ENCODE measurements at regions not wholly inside any gene's neighbourhood (a gene's known extent, or its start where the extent isn't known, plus 50 kb on each side); places are given as distances from the start of the nearest gene placed in this dataset.

DNA sequence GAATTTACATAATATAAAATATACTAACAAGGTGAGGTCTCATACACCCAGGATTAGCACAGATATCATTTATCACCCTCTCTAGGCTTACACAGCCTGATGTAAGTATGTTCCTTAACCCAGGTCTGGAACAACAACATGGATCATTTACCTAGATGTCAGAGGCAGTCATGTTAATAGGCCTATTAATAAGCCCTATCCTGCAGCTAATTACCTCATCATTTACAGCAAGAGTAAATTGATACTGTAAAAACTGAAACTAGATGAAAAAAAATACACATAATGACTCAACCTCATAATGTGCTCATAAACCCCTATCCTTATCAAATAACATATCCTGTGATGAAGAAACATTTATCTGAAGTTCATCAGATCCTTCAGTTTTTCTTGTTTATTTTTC is 334.3 kb upstream of the MANEA start:
- H3K27ac ChIP-seq (replicated peaks) = no peak overlapping the region
- no peak for TF ChIP-seq SPI1 (IDR thresholded peaks at IDR 0.05; ENCODE audit: borderline replicate concordance, low read depth)
- no peak for TF ChIP-seq GABPA (IDR thresholded peaks at IDR 0.05; ENCODE audit: low read depth)
- TF ChIP-seq, protein P1, sequence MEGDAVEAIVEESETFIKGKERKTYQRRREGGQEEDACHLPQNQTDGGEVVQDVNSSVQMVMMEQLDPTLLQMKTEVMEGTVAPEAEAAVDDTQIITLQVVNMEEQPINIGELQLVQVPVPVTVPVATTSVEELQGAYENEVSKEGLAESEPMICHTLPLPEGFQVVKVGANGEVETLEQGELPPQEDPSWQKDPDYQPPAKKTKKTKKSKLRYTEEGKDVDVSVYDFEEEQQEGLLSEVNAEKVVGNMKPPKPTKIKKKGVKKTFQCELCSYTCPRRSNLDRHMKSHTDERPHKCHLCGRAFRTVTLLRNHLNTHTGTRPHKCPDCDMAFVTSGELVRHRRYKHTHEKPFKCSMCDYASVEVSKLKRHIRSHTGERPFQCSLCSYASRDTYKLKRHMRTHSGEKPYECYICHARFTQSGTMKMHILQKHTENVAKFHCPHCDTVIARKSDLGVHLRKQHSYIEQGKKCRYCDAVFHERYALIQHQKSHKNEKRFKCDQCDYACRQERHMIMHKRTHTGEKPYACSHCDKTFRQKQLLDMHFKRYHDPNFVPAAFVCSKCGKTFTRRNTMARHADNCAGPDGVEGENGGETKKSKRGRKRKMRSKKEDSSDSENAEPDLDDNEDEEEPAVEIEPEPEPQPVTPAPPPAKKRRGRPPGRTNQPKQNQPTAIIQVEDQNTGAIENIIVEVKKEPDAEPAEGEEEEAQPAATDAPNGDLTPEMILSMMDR (IDR thresholded peaks at IDR 0.05; ENCODE audit: insufficient read depth, low read length) = no peak
- TF ChIP-seq, protein P2, sequence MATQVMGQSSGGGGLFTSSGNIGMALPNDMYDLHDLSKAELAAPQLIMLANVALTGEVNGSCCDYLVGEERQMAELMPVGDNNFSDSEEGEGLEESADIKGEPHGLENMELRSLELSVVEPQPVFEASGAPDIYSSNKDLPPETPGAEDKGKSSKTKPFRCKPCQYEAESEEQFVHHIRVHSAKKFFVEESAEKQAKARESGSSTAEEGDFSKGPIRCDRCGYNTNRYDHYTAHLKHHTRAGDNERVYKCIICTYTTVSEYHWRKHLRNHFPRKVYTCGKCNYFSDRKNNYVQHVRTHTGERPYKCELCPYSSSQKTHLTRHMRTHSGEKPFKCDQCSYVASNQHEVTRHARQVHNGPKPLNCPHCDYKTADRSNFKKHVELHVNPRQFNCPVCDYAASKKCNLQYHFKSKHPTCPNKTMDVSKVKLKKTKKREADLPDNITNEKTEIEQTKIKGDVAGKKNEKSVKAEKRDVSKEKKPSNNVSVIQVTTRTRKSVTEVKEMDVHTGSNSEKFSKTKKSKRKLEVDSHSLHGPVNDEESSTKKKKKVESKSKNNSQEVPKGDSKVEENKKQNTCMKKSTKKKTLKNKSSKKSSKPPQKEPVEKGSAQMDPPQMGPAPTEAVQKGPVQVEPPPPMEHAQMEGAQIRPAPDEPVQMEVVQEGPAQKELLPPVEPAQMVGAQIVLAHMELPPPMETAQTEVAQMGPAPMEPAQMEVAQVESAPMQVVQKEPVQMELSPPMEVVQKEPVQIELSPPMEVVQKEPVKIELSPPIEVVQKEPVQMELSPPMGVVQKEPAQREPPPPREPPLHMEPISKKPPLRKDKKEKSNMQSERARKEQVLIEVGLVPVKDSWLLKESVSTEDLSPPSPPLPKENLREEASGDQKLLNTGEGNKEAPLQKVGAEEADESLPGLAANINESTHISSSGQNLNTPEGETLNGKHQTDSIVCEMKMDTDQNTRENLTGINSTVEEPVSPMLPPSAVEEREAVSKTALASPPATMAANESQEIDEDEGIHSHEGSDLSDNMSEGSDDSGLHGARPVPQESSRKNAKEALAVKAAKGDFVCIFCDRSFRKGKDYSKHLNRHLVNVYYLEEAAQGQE (IDR thresholded peaks at IDR 0.05; ENCODE audit: insufficient replicate concordance, low read depth) = no peak
- no peak for TF ChIP-seq POLR2AphosphoS5 (IDR thresholded peaks at IDR 0.05; ENCODE audit: low read depth)
- no peaks in the 10 kb centered on the region for H3K27me3 ChIP-seq (ENCODE audit: insufficient read depth, poor library complexity, severe bottlenecking)
- H3K4me3 ChIP-seq (replicated peaks; ENCODE audit: insufficient read depth, low read length) = no peak overlapping the region
- no peak for DNase-seq (ENCODE audit: low read depth in 1 of 2, low spot score in 1 of 2)

DNA sequence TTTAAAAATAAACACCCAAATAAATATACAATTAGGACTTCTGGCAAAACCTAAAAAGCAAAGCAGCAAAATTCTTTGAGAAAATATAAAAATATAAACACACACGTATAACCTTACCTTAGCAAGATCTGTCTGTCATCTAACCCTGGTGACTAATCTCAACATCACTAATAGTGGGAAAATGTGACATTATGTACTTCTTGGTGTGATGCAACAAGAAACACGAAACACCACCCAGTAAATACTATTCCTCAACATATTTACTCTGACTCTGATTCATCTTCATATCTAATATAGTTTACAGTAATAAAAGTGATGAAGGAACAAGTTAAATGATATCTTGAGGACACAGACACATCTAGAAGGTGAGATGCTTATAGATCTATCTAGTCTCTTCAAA is 332.6 kb upstream of the MANEA start:
- TF ChIP-seq, protein P2 (IDR thresholded peaks at IDR 0.05; ENCODE audit: insufficient replicate concordance, low read depth) = no peak
- no peak for TF ChIP-seq POLR2AphosphoS5 (IDR thresholded peaks at IDR 0.05; ENCODE audit: low read depth)
- TF ChIP-seq SPI1 (IDR thresholded peaks at IDR 0.05; ENCODE audit: borderline replicate concordance, low read depth) = no peak
- TF ChIP-seq, protein P1 (IDR thresholded peaks at IDR 0.05; ENCODE audit: insufficient read depth, low read length) = no peak
- TF ChIP-seq GABPA (IDR thresholded peaks at IDR 0.05; ENCODE audit: low read depth) = no peak
- Histone ChIP-seq H3K4me3 (replicated peaks; ENCODE audit: insufficient read depth, low read length) (no peak overlapping the region), H3K27me3 (ENCODE audit: insufficient read depth, poor library complexity, severe bottlenecking) (no peaks in the 10 kb centered on the region), H3K27ac (replicated peaks) (no peak overlapping the region)
- DNase-seq (ENCODE audit: low read depth in 1 of 2, low spot score in 1 of 2) = no peak

DNA sequence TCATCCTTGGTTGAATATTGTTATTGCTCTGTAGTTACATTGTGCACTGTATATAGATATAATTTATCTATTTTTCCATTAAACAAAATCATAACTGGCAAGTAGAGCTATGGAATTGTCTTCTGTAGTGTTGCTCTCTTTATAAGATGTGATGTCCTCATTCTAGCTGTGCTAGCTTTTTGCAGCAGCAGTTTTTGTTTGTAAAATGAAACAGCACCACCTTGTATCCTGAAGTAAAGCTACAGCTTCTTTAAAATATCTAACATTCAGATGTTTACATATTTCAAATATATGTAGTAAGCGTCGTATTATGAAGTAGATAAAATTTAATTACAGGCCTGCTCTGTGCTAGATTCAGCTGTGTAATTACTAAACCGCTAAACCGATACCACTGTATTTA is 328.8 kb upstream of the MANEA start:
- no peaks in the 10 kb centered on the region for H3K27me3 ChIP-seq (ENCODE audit: insufficient read depth, poor library complexity, severe bottlenecking)
- DNase-seq (ENCODE audit: low read depth in 1 of 2, low spot score in 1 of 2) = no peak
- no peak overlapping the region for H3K27ac ChIP-seq (replicated peaks)
- no peak for TF ChIP-seq SPI1 (IDR thresholded peaks at IDR 0.05; ENCODE audit: borderline replicate concordance, low read depth)
- no peak for TF ChIP-seq POLR2AphosphoS5 (IDR thresholded peaks at IDR 0.05; ENCODE audit: low read depth)
- no peak for TF ChIP-seq GABPA (IDR thresholded peaks at IDR 0.05; ENCODE audit: low read depth)
- no peak overlapping the region for H3K4me3 ChIP-seq (replicated peaks; ENCODE audit: insufficient read depth, low read length)

DNA sequence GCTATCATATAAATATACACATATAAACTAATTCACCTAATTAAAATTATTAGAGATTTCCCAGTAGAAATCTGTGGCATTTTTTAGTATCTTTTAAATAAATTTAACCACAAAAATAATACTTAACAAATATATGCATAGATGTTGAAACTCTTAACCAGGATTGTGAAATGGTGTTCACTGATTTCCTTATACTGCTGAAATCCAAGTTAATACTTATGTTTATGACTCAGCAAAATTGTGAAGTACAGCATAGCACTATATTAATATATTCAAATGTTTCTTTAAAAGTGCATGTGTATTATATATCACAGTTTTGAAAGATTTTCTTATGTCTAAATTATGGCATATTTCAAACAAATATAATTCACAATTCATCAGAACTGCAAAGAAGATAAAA is 328.2 kb upstream of the MANEA start:
- DNase-seq (ENCODE audit: low read depth in 1 of 2, low spot score in 1 of 2) = peak in 1 of 2 experiments; percentile 10
- Histone ChIP-seq H3K27ac (replicated peaks) (no peak overlapping the region), H3K27me3 (ENCODE audit: insufficient read depth, poor library complexity, severe bottlenecking) (no peaks in the 10 kb centered on the region), H3K4me3 (replicated peaks; ENCODE audit: insufficient read depth, low read length) (no peak overlapping the region)
- TF ChIP-seq, protein P2 (IDR thresholded peaks at IDR 0.05; ENCODE audit: insufficient replicate concordance, low read depth) = no peak
- TF ChIP-seq, protein P1 (IDR thresholded peaks at IDR 0.05; ENCODE audit: insufficient read depth, low read length) = no peak
- TF ChIP-seq POLR2AphosphoS5 (IDR thresholded peaks at IDR 0.05; ENCODE audit: low read depth) (no peak), SPI1 (IDR thresholded peaks at IDR 0.05; ENCODE audit: borderline replicate concordance, low read depth) (no peak), GABPA (IDR thresholded peaks at IDR 0.05; ENCODE audit: low read depth) (no peak)
